ENCODE measurements at regions not wholly inside any gene's neighbourhood (a gene's known extent, or its start where the extent isn't known, plus 50 kb on each side); places are given as distances from the start of the nearest gene placed in this dataset.

GRCh38 chr18:44588508-44588907 is 92.2 kb upstream of the SETBP1 start:
- Histone ChIP-seq H3K27me3 (no peaks in the 10 kb centered on the region), H3K4me3 (no peak overlapping the region), H3K4me1 (peaks cover 12 to 66% (median 55%) of the 10 kb centered on the region in 4 donors), H3K27ac (replicated peaks in 1 of 4) (peak overlapping the region; percentile 66 to 77 (median 70)), H3K9me3 (no peaks in the 10 kb centered on the region), H3K36me3 (no peaks in the 10 kb centered on the region)
- WGBS = 40% methylated on average over 2 of the region's 2 CpGs
- no peak for TF ChIP-seq POLR2A (IDR thresholded peaks at IDR 0.05; ENCODE audit: low read depth)
- TF ChIP-seq POLR2AphosphoS5 (IDR thresholded peaks at IDR 0.05) = no peak
- TF ChIP-seq EP300 (IDR thresholded peaks at IDR 0.05) = no peak
- no peak for TF ChIP-seq CTCF (IDR thresholded peaks at IDR 0.05)
- DNase-seq (ENCODE audit: extremely low spot score) = no peak
- intact Hi-C loops (cut with DNase I) = no loop called here

- Histone ChIP-seq H3K4me3 (no peak overlapping the region), H3K4me1 (peaks cover 13 to 79% (median 65%) of the 10 kb centered on the region in 4 donors), H3K36me3 (no peaks in the 10 kb centered on the region), H3K9me3 (no peaks in the 10 kb centered on the region), H3K27me3 (no peaks in the 10 kb centered on the region), H3K27ac (replicated peaks in 1 of 4) (peak overlapping the region; percentile 66 to 77 (median 70))
- DNase-seq (ENCODE audit: extremely low spot score) = no peak
- intact Hi-C loops (cut with DNase I) = no loop called here
- TF ChIP-seq POLR2AphosphoS5 (IDR thresholded peaks at IDR 0.05) (peak; percentile 54 to 57), POLR2A (IDR thresholded peaks at IDR 0.05; ENCODE audit: low read depth) (no peak), EP300 (IDR thresholded peaks at IDR 0.05) (no peak), CTCF (IDR thresholded peaks at IDR 0.05) (no peak)
- WGBS = 73% methylated on average over 3 of the region's 3 CpGs
These were observed 90.9 kb upstream of the SETBP1 start for GRCh38 chr18:44589693-44590355.

GRCh38 chr18:44590956-44591670 is 89.6 kb upstream of the SETBP1 start:
- Histone ChIP-seq H3K4me3 (no peak overlapping the region), H3K9me3 (no peaks in the 10 kb centered on the region), H3K27me3 (no peaks in the 10 kb centered on the region), H3K36me3 (no peaks in the 10 kb centered on the region), H3K27ac (replicated peaks in 1 of 4) (peak overlapping the region; percentile 67 to 77 (median 72)), H3K4me1 (peaks cover 23 to 92% (median 78%) of the 10 kb centered on the region in 4 donors)
- intact Hi-C loops (cut with DNase I) = no loop called here
- no peak for DNase-seq (ENCODE audit: extremely low spot score)
- TF ChIP-seq EP300 (IDR thresholded peaks at IDR 0.05) (no peak), CTCF (IDR thresholded peaks at IDR 0.05) (no peak), POLR2AphosphoS5 (IDR thresholded peaks at IDR 0.05) (no peak), POLR2A (IDR thresholded peaks at IDR 0.05; ENCODE audit: low read depth) (no peak)
- 69% methylated on average over 1 of the region's 1 CpG for WGBS

- WGBS = 34% methylated on average over 2 of the region's 2 CpGs
- Histone ChIP-seq H3K9me3 (no peaks in the 10 kb centered on the region), H3K27ac (replicated peaks in 1 of 4) (peak overlapping the region; percentile 67 to 77 (median 72)), H3K27me3 (no peaks in the 10 kb centered on the region), H3K4me1 (peaks cover 23 to 85% (median 74%) of the 10 kb centered on the region in 4 donors), H3K4me3 (no peak overlapping the region), H3K36me3 (no peaks in the 10 kb centered on the region)
- TF ChIP-seq POLR2AphosphoS5 (IDR thresholded peaks at IDR 0.05) = peak; percentile 19 to 47
- TF ChIP-seq EP300 (IDR thresholded peaks at IDR 0.05) = no peak
- intact Hi-C loops (cut with DNase I) = no loop called here
- no peak for DNase-seq (ENCODE audit: extremely low spot score)
These were observed 88.0 kb upstream of the SETBP1 start for GRCh38 chr18:44592639-44593038.

- intact Hi-C loops (cut with DNase I) = no loop called here
- Histone ChIP-seq H3K4me1 (peaks cover 31 to 76% (median 67%) of the 10 kb centered on the region in 4 donors), H3K27me3 (no peaks in the 10 kb centered on the region), H3K9me3 (no peaks in the 10 kb centered on the region), H3K27ac (replicated peaks in 1 of 4) (peak overlapping the region; percentile 24 to 74 (median 52)), H3K36me3 (no peaks in the 10 kb centered on the region), H3K4me3 (no peak overlapping the region)
- TF ChIP-seq POLR2A (IDR thresholded peaks at IDR 0.05; ENCODE audit: low read depth) = no peak
- TF ChIP-seq EP300 (IDR thresholded peaks at IDR 0.05) = no peak
- no peak for TF ChIP-seq CTCF (IDR thresholded peaks at IDR 0.05)
- TF ChIP-seq POLR2AphosphoS5 (IDR thresholded peaks at IDR 0.05) = peak in 1 of 2 donors; percentile 37
- no peak for DNase-seq (ENCODE audit: extremely low spot score)
- 37% methylated on average over 3 of the region's 3 CpGs for WGBS
These were observed 85.8 kb upstream of the SETBP1 start for GRCh38 chr18:44594799-44595467.
